Nephron (organoid): ENCODE measurements at regions not wholly inside any gene's neighbourhood (a gene's known extent, or its start where the extent isn't known, plus 50 kb on each side); places are given as distances from the start of the nearest gene placed in this dataset.
"Not testable (repeated sequence)": the region's sequence is repeated elsewhere in the genome, so short reads cannot be mapped to it uniquely, and the experiment has no call there.

Source experiments
- H3K27ac Mint-ChIP-seq, 3 experiments: 2 replicates each; pipeline ENCODE4 v1.8.0; 2020; ENCODE audit warnings: mixed read lengths in 3 of 3, mild to moderate bottlenecking in 2 of 3, moderate library complexity in 1 of 3
- H3K27me3 Mint-ChIP-seq: 2 replicates; pipeline ENCODE4 v1.8.0; 2021; ENCODE audit warnings: low read depth, mild to moderate bottlenecking, moderate library complexity, mixed read lengths
- H3K36me3 Mint-ChIP-seq: 2 replicates; pipeline ENCODE4 v1.8.0; 2020; ENCODE audit warnings: low read depth, mixed read lengths
- H3K4me1 Mint-ChIP-seq: 2 replicates; pipeline ENCODE4 v1.8.0; 2020; ENCODE audit warnings: mixed read lengths
- H3K4me3 Mint-ChIP-seq, 3 experiments: 2 replicates each; pipeline ENCODE4 v1.8.0; 2020; ENCODE audit warnings: mild to moderate bottlenecking in 3 of 3, mixed read lengths in 3 of 3, moderate library complexity in 2 of 3
- H3K9me3 Mint-ChIP-seq: 2 replicates; pipeline ENCODE4 v1.8.0; 2020; ENCODE audit warnings: mixed read lengths
- CTCF ChIP-seq, 3 experiments: fragments of 200-600 bp; sonication (generic); IDR thresholded peaks; one replicate each; pipeline ENCODE4 v1.5.0; 2021; ENCODE audit warnings: antibody characterized with exemption in 3 of 3; ENCODE audit not compliant: unreplicated experiment in 3 of 3

GRCh38 chr10:46720386-46720785 is 141.5 kb downstream of the SYT15 start:
- H3K4me3 Mint-ChIP-seq, H3K36me3 Mint-ChIP-seq, H3K9me3 Mint-ChIP-seq, H3K27me3 Mint-ChIP-seq, H3K4me1 Mint-ChIP-seq: not testable (repeated sequence)
- peak; percentile 49 to 50 (median 50) for TF ChIP-seq CTCF (IDR thresholded peaks at IDR 0.05; ENCODE audit: unreplicated experiment in 3 of 3)
- peak overlapping the region; percentile 81 to 91 (median 90) for H3K27ac Mint-ChIP-seq

- Mint-ChIP-seq H3K4me3 (peak overlapping the region; percentile 7 to 67 (median 53)), H3K27ac (peak overlapping the region; percentile 90 to 91 (median 90))
- not testable (repeated sequence) for H3K4me1 Mint-ChIP-seq, H3K9me3 Mint-ChIP-seq, H3K27me3 Mint-ChIP-seq, H3K36me3 Mint-ChIP-seq
Observed at GRCh38 chr10:46720811-46721518, 142.0 kb downstream of the SYT15 start.

- not testable (repeated sequence) for H3K4me1 Mint-ChIP-seq, H3K9me3 Mint-ChIP-seq, H3K4me3 Mint-ChIP-seq, H3K36me3 Mint-ChIP-seq, H3K27me3 Mint-ChIP-seq
- H3K27ac Mint-ChIP-seq: peak overlapping the region; percentile 46 to 96 (median 67)
Observed at GRCh38 chr10:46724258-46724657, 145.3 kb downstream of the SYT15 start.

GRCh38 chr10:46728359-46728758 is 149.4 kb downstream of the SYT15 start:
- H3K27me3 Mint-ChIP-seq, H3K27ac Mint-ChIP-seq, H3K4me3 Mint-ChIP-seq, H3K4me1 Mint-ChIP-seq, H3K36me3 Mint-ChIP-seq, H3K9me3 Mint-ChIP-seq: not testable (repeated sequence)

- not testable (repeated sequence) for H3K36me3 Mint-ChIP-seq, H3K27ac Mint-ChIP-seq, H3K4me3 Mint-ChIP-seq, H3K9me3 Mint-ChIP-seq, H3K27me3 Mint-ChIP-seq, H3K4me1 Mint-ChIP-seq
Observed at GRCh38 chr10:46730729-46731128, 151.8 kb downstream of the SYT15 start.

- not testable (repeated sequence) for H3K4me1 Mint-ChIP-seq, H3K27ac Mint-ChIP-seq, H3K4me3 Mint-ChIP-seq, H3K36me3 Mint-ChIP-seq, H3K9me3 Mint-ChIP-seq, H3K27me3 Mint-ChIP-seq
Observed at GRCh38 chr10:46733635-46734261, 154.8 kb downstream of the SYT15 start.

GRCh38 chr10:46734262-46734642 is 155.3 kb downstream of the SYT15 start:
- not testable (repeated sequence) for H3K36me3 Mint-ChIP-seq, H3K27ac Mint-ChIP-seq, H3K4me1 Mint-ChIP-seq, H3K4me3 Mint-ChIP-seq, H3K27me3 Mint-ChIP-seq, H3K9me3 Mint-ChIP-seq

GRCh38 chr10:46739919-46740318 is 161.0 kb downstream of the SYT15 start:
- not testable (repeated sequence) for H3K27me3 Mint-ChIP-seq, H3K27ac Mint-ChIP-seq, H3K4me3 Mint-ChIP-seq, H3K36me3 Mint-ChIP-seq, H3K9me3 Mint-ChIP-seq, H3K4me1 Mint-ChIP-seq

- not testable (repeated sequence) for H3K9me3 Mint-ChIP-seq, H3K27ac Mint-ChIP-seq, H3K4me1 Mint-ChIP-seq, H3K4me3 Mint-ChIP-seq, H3K36me3 Mint-ChIP-seq, H3K27me3 Mint-ChIP-seq
Observed at GRCh38 chr10:46740368-46740767, 161.4 kb downstream of the SYT15 start.

GRCh38 chr10:46749003-46749402 is 162.2 kb upstream of the PTPN20 start:
- not testable (repeated sequence) for H3K36me3 Mint-ChIP-seq, H3K9me3 Mint-ChIP-seq, H3K27ac Mint-ChIP-seq, H3K27me3 Mint-ChIP-seq, H3K4me3 Mint-ChIP-seq, H3K4me1 Mint-ChIP-seq

GRCh38 chr10:46749470-46749869 is 161.8 kb upstream of the PTPN20 start:
- H3K27me3 Mint-ChIP-seq, H3K27ac Mint-ChIP-seq, H3K9me3 Mint-ChIP-seq, H3K4me1 Mint-ChIP-seq, H3K36me3 Mint-ChIP-seq, H3K4me3 Mint-ChIP-seq: not testable (repeated sequence)

- H3K4me1 Mint-ChIP-seq, H3K27me3 Mint-ChIP-seq, H3K36me3 Mint-ChIP-seq, H3K9me3 Mint-ChIP-seq, H3K27ac Mint-ChIP-seq, H3K4me3 Mint-ChIP-seq: not testable (repeated sequence)
Observed at GRCh38 chr10:46753763-46754162, 157.5 kb upstream of the PTPN20 start.

GRCh38 chr10:46761471-46761870 is 149.8 kb upstream of the PTPN20 start:
- not testable (repeated sequence) for H3K36me3 Mint-ChIP-seq, H3K9me3 Mint-ChIP-seq, H3K27ac Mint-ChIP-seq, H3K4me1 Mint-ChIP-seq, H3K4me3 Mint-ChIP-seq, H3K27me3 Mint-ChIP-seq

- not testable (repeated sequence) for H3K4me3 Mint-ChIP-seq, H3K36me3 Mint-ChIP-seq, H3K4me1 Mint-ChIP-seq, H3K9me3 Mint-ChIP-seq, H3K27ac Mint-ChIP-seq, H3K27me3 Mint-ChIP-seq
Observed at GRCh38 chr10:46768515-46769291, 142.5 kb upstream of the PTPN20 start.
